Breast epithelium (tissue), 4 donors: ENCODE measurements at regions not wholly inside any gene's neighbourhood (a gene's known extent, or its start where the extent isn't known, plus 50 kb on each side); places are given as distances from the start of the nearest gene placed in this dataset.

Source experiments
- DNase-seq, 2 donors: peaks; one replicate each; pipeline ENCODE4 v3.0.0-alpha.2; 2019; ENCODE audit warnings: low spot score in 2 of 2
- H3K27ac ChIP-seq, 2 donors: fragments of 200-600 bp; sonication (generic) in 1 of 2; one replicate each; pipeline ENCODE4 v1.5.1; 2016 to 2019; ENCODE audit warnings: mild to moderate bottlenecking in 1 of 2
- H3K27me3 ChIP-seq, 2 donors: fragments of 200-600 bp; sonication (generic) in 1 of 2; one replicate each; pipeline versions ENCODE4 v1.5.1 to v1.6.0; 2017 to 2019; ENCODE audit warnings: control low read depth in 1 of 2, mild to moderate bottlenecking in 1 of 2
- H3K36me3 ChIP-seq: fragments of 200-600 bp; one replicate; pipeline ENCODE4 v1.5.1; 2019
- H3K4me1 ChIP-seq, 2 donors: fragments of 200-600 bp; sonication (generic); one replicate each; pipeline ENCODE4 v1.5.1; 2016 to 2019; ENCODE audit warnings: control low read depth in 1 of 2
- H3K4me3 ChIP-seq, 3 donors: fragments of 200-600 bp; sonication (generic); 1 replicate in 2 of 3; 2 replicates in 1 of 3; pipeline ENCODE4 v1.5.1; 2016 to 2019; ENCODE audit warnings: mild to moderate bottlenecking in 3 of 3, moderate library complexity in 2 of 3
- H3K9me3 ChIP-seq, 2 donors: fragments of 200-600 bp; sonication (generic) in 1 of 2; one replicate each; pipeline ENCODE4 v1.5.1; 2016 to 2019; ENCODE audit warnings: control low read depth in 1 of 2
- POLR2A ChIP-seq: fragments of 450-650 bp; IDR thresholded peaks from one replicate; pipeline ENCODE4 v1.6.1; 2016; ENCODE audit warnings: antibody characterized with exemption, mild to moderate bottlenecking, moderate library complexity
- POLR2AphosphoS5 ChIP-seq, 3 donors: sonication (generic); formaldehyde crosslinking; IDR thresholded peaks; one replicate each; pipeline ENCODE4 v1.6.1; 2017; ENCODE audit warnings: antibody characterized with exemption in 3 of 3
- intact Hi-C: fragments of 100-400 bp; cut with DNase I; formaldehyde crosslinking; loops from one replicate; pipeline ENCODE4 v1.15.1; 2023; ENCODE audit warnings: low total_unique reads
- TF ChIP-seq, protein P1 (sequence below), 3 donors: fragments of 450-650 bp; IDR thresholded peaks; one replicate each; pipeline ENCODE4 v1.5.1; 2016 to 2017; ENCODE audit warnings: antibody characterized with exemption in 3 of 3, mild to moderate bottlenecking in 3 of 3, moderate library complexity in 3 of 3

DNA sequence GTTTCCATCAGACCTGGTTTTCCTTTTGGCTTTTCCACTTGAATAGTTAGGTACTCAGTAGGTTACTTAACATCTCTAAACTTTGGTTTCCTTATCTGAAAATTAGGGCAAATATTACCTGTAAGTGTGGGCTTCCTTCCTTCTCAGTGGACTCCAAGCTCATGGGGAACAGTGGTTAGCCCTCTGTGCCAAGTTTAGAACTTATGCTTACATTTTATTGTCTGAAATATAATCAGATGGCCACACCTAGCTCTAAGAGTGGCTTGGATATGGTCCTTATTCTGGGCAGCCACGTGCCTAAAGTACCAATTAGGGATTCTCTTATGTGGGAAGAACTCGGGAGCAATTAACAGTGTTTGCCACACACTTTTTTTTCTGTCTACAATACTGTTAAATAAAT is 133.9 kb downstream of the UCHL1 start:
- Histone ChIP-seq H3K27ac (no peak overlapping the region), H3K4me3 (no peak overlapping the region), H3K9me3 (no peaks in the 10 kb centered on the region), H3K4me1 (no peaks in the 10 kb centered on the region), H3K36me3 (no peaks in the 10 kb centered on the region), H3K27me3 (no peaks in the 10 kb centered on the region)
- intact Hi-C loops = no loop called here
- TF ChIP-seq POLR2AphosphoS5 (IDR thresholded peaks at IDR 0.05) (no peak), POLR2A (no peak)
- TF ChIP-seq, protein P1, sequence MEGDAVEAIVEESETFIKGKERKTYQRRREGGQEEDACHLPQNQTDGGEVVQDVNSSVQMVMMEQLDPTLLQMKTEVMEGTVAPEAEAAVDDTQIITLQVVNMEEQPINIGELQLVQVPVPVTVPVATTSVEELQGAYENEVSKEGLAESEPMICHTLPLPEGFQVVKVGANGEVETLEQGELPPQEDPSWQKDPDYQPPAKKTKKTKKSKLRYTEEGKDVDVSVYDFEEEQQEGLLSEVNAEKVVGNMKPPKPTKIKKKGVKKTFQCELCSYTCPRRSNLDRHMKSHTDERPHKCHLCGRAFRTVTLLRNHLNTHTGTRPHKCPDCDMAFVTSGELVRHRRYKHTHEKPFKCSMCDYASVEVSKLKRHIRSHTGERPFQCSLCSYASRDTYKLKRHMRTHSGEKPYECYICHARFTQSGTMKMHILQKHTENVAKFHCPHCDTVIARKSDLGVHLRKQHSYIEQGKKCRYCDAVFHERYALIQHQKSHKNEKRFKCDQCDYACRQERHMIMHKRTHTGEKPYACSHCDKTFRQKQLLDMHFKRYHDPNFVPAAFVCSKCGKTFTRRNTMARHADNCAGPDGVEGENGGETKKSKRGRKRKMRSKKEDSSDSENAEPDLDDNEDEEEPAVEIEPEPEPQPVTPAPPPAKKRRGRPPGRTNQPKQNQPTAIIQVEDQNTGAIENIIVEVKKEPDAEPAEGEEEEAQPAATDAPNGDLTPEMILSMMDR (IDR thresholded peaks at IDR 0.05) = no peak
- no peak for DNase-seq

DNA sequence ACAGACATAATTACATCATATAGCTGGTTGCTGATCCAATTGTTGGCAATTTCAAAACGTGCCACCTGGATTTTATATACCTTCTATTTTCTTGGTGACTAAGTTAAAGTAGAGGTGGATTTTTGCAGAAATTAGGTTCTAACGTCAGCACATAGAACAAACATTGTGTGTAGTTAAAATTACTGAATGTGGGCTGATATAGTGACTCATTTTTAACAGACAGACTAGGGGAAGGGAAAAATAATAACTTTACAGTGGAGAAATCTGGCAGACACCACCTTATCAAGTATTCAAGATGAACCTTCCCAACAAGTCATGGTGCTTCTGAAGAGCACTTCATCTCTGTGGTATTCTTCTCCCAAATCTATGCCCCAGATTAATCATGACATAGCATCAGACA is 134.5 kb downstream of the UCHL1 start:
- no peak overlapping the region for H3K27ac ChIP-seq
- TF ChIP-seq POLR2A = no peak
- no peak for TF ChIP-seq POLR2AphosphoS5 (IDR thresholded peaks at IDR 0.05)
- TF ChIP-seq, protein P1 (IDR thresholded peaks at IDR 0.05) = no peak
- H3K4me3 ChIP-seq = no peak overlapping the region
- H3K36me3 ChIP-seq = no peaks in the 10 kb centered on the region
- H3K27me3 ChIP-seq = no peaks in the 10 kb centered on the region
- no peak for DNase-seq
- H3K4me1 ChIP-seq = no peaks in the 10 kb centered on the region
- H3K9me3 ChIP-seq = no peaks in the 10 kb centered on the region
- intact Hi-C loops = no loop called here

DNA sequence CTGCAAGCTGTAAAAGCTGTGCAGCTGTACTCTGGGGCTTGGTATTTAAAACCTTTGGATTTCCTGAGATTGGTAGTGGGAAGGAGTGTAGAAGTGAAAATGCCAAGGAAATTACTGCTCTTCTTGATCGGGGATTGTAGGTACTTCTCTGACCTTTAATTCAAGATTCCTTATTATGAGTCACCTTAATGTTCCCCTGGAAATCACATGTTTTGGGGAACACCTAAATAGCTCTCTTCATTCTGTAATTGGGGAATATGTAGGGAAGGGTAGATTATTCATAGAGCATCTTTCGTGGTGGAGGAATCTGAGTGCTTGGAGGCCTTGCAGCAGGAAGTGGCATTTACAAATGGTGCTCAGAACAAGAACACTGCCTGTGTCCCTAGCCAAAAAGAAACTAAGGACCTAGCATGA is 137.8 kb downstream of the UCHL1 start:
- Histone ChIP-seq H3K27ac (no peak overlapping the region), H3K4me1 (no peaks in the 10 kb centered on the region), H3K9me3 (no peaks in the 10 kb centered on the region), H3K36me3 (no peaks in the 10 kb centered on the region), H3K27me3 (no peaks in the 10 kb centered on the region), H3K4me3 (no peak overlapping the region)
- intact Hi-C loops = no loop called here
- DNase-seq = no peak
- TF ChIP-seq, protein P1 (IDR thresholded peaks at IDR 0.05) = no peak
- no peak for TF ChIP-seq POLR2A
- TF ChIP-seq POLR2AphosphoS5 (IDR thresholded peaks at IDR 0.05) = no peak

DNA sequence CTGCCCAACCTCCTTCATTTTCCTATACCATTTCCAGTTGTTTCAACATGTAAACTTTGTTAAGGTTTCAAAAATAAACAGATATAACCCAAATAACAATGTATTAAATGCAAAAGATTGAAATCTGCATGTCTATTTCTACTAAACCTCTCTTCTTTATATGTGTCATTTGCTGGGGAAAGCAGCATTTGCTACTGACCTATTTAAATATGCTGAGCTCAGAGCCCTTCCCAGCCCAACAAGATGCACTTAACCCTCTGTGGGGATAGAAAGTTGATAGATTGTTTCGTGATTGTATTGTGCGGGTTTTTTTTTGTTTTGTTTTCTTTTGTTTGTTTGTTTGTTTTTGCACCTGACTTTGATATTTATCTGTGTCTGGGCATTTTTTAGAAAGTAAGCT is 139.5 kb downstream of the UCHL1 start:
- TF ChIP-seq POLR2A (no peak), POLR2AphosphoS5 (IDR thresholded peaks at IDR 0.05) (no peak)
- TF ChIP-seq, protein P1 (IDR thresholded peaks at IDR 0.05) = no peak
- no peaks in the 10 kb centered on the region for H3K27me3 ChIP-seq
- no peaks in the 10 kb centered on the region for H3K9me3 ChIP-seq
- H3K4me1 ChIP-seq = no peaks in the 10 kb centered on the region
- no peaks in the 10 kb centered on the region for H3K36me3 ChIP-seq
- DNase-seq = no peak
- no peak overlapping the region for H3K27ac ChIP-seq
- intact Hi-C loops = no loop called here
- H3K4me3 ChIP-seq = no peak overlapping the region

DNA sequence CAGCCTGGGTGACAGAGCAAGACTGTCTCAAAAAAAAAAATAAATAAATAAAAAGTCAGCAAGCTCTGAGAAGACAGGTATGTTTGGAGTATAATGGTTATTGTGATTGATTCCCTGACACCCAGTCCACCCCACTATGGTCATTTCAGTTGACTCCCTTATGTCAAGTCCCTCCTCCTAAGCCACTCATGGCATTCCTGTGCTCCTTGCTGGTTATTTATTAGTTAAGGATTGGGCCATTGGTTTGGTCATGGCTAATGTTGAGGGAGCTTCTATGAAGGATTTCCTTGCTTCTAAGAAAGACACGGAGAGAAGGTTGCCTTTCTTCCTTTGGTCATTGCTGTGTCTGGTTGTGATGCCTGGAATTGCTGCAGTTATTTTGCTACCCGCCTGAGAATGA is 140.1 kb downstream of the UCHL1 start:
- Histone ChIP-seq H3K4me1 (no peaks in the 10 kb centered on the region), H3K4me3 (no peak overlapping the region), H3K9me3 (no peaks in the 10 kb centered on the region), H3K36me3 (no peaks in the 10 kb centered on the region), H3K27me3 (no peaks in the 10 kb centered on the region), H3K27ac (no peak overlapping the region)
- TF ChIP-seq POLR2AphosphoS5 (IDR thresholded peaks at IDR 0.05) (no peak), POLR2A (no peak)
- TF ChIP-seq, protein P1 (IDR thresholded peaks at IDR 0.05) = no peak
- intact Hi-C loops = no loop called here
- no peak for DNase-seq
